GM12878 (cell line): ENCODE measurements at regions not wholly inside any gene's neighbourhood (a gene's known extent, or its start where the extent isn't known, plus 50 kb on each side); places are given as distances from the start of the nearest gene placed in this dataset.

Experiments used
- ESRRA ChIP-seq: IDR thresholded peaks from 2 replicates; pipeline ENCODE4 v1.6.1; 2012; ENCODE audit warnings: mild to moderate bottlenecking, low read length, improper control_type of control experiment
- MYC ChIP-seq: IDR thresholded peaks from 2 replicates; pipeline ENCODE4 v1.6.1; 2011; ENCODE audit warnings: mild to moderate bottlenecking, low read length, moderate library complexity, inconsistent platforms; ENCODE audit not compliant: insufficient read depth, insufficient replicate concordance, insufficient read length, severe bottlenecking
- NFYA ChIP-seq: IDR thresholded peaks from 2 replicates; pipeline ENCODE4 v1.6.1; 2011; ENCODE audit warnings: low read depth, mild to moderate bottlenecking, low read length, improper control_type of control experiment, borderline replicate concordance
- SIX5 ChIP-seq: IDR thresholded peaks from 2 replicates; pipeline ENCODE4 v1.6.1; 2011; ENCODE audit warnings: mild to moderate bottlenecking, low read depth, low read length, moderate library complexity; ENCODE audit not compliant: severe bottlenecking
- SP1 ChIP-seq: IDR thresholded peaks from one replicate; pipeline ENCODE4 v1.6.1; 2011; ENCODE audit warnings: low read depth, low read length
- SREBF1 ChIP-seq: IDR thresholded peaks from 2 replicates; pipeline ENCODE4 v1.6.1; 2012; ENCODE audit warnings: mild to moderate bottlenecking, low read length
- STAT1 ChIP-seq: fragments of 450-650 bp; conservative IDR thresholded peaks from 2 replicates; pipeline ENCODE4 v1.6.1; 2014; ENCODE audit warnings: antibody characterized with exemption, mild to moderate bottlenecking
- ZNF217 ChIP-seq: fragments of 450-650 bp; IDR thresholded peaks from 2 replicates; pipeline ENCODE4 v1.6.1; 2017; ENCODE audit warnings: antibody characterized with exemption, mild to moderate bottlenecking
- ZNF274 ChIP-seq: IDR thresholded peaks from one replicate; pipeline ENCODE4 v1.8.0; 2011; ENCODE audit not compliant: insufficient read length, insufficient read depth
- TF ChIP-seq, protein P1 (sequence below): IDR thresholded peaks from 2 replicates; pipeline ENCODE4 v1.6.1; 2012; ENCODE audit warnings: improper control_type of control experiment, low read depth, low read length; ENCODE audit not compliant: insufficient replicate concordance
- TF ChIP-seq, protein P2 (sequence below): fragments of 450-650 bp; IDR thresholded peaks from 2 replicates; pipeline ENCODE4 v1.6.1; 2016; ENCODE audit warnings: mild to moderate bottlenecking, moderate library complexity, borderline replicate concordance

DNA sequence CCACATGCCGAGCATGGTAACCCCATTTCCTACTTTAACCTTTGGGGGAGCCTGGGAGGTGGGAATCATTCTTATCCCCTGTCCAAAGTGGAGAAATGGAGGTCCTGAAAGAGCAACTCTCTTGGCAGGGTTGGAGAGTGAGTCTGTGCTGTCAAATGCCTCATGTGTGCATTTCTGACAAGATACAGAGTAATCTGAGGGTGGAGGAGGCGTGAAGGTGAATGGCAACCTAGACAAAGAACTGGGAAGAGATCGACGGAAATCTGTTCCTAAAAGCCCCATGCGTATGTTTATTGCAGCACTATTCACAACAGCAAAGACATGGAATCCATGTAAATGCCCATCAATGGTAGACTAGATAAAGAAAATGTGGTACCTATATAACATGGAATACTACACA, 63.8 kb upstream of the USP29 start (continued):
- TF ChIP-seq, protein P1, sequence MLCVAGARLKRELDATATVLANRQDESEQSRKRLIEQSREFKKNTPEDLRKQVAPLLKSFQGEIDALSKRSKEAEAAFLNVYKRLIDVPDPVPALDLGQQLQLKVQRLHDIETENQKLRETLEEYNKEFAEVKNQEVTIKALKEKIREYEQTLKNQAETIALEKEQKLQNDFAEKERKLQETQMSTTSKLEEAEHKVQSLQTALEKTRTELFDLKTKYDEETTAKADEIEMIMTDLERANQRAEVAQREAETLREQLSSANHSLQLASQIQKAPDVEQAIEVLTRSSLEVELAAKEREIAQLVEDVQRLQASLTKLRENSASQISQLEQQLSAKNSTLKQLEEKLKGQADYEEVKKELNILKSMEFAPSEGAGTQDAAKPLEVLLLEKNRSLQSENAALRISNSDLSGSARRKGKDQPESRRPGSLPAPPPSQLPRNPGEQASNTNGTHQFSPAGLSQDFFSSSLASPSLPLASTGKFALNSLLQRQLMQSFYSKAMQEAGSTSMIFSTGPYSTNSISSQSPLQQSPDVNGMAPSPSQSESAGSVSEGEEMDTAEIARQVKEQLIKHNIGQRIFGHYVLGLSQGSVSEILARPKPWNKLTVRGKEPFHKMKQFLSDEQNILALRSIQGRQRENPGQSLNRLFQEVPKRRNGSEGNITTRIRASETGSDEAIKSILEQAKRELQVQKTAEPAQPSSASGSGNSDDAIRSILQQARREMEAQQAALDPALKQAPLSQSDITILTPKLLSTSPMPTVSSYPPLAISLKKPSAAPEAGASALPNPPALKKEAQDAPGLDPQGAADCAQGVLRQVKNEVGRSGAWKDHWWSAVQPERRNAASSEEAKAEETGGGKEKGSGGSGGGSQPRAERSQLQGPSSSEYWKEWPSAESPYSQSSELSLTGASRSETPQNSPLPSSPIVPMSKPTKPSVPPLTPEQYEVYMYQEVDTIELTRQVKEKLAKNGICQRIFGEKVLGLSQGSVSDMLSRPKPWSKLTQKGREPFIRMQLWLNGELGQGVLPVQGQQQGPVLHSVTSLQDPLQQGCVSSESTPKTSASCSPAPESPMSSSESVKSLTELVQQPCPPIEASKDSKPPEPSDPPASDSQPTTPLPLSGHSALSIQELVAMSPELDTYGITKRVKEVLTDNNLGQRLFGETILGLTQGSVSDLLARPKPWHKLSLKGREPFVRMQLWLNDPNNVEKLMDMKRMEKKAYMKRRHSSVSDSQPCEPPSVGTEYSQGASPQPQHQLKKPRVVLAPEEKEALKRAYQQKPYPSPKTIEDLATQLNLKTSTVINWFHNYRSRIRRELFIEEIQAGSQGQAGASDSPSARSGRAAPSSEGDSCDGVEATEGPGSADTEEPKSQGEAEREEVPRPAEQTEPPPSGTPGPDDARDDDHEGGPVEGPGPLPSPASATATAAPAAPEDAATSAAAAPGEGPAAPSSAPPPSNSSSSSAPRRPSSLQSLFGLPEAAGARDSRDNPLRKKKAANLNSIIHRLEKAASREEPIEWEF, result no peak
- no peak for TF ChIP-seq ZNF274
- no peak for TF ChIP-seq ZNF217
- TF ChIP-seq SREBF1, result no peak
- no peak for TF ChIP-seq ESRRA
- TF ChIP-seq NFYA, result no peak
- TF ChIP-seq STAT1, result no peak
- TF ChIP-seq, protein P2, sequence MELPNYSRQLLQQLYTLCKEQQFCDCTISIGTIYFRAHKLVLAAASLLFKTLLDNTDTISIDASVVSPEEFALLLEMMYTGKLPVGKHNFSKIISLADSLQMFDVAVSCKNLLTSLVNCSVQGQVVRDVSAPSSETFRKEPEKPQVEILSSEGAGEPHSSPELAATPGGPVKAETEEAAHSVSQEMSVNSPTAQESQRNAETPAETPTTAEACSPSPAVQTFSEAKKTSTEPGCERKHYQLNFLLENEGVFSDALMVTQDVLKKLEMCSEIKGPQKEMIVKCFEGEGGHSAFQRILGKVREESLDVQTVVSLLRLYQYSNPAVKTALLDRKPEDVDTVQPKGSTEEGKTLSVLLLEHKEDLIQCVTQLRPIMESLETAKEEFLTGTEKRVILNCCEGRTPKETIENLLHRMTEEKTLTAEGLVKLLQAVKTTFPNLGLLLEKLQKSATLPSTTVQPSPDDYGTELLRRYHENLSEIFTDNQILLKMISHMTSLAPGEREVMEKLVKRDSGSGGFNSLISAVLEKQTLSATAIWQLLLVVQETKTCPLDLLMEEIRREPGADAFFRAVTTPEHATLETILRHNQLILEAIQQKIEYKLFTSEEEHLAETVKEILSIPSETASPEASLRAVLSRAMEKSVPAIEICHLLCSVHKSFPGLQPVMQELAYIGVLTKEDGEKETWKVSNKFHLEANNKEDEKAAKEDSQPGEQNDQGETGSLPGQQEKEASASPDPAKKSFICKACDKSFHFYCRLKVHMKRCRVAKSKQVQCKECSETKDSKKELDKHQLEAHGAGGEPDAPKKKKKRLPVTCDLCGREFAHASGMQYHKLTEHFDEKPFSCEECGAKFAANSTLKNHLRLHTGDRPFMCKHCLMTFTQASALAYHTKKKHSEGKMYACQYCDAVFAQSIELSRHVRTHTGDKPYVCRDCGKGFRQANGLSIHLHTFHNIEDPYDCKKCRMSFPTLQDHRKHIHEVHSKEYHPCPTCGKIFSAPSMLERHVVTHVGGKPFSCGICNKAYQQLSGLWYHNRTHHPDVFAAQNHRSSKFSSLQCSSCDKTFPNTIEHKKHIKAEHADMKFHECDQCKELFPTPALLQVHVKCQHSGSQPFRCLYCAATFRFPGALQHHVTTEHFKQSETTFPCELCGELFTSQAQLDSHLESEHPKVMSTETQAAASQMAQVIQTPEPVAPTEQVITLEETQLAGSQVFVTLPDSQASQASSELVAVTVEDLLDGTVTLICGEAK, result no peak
- TF ChIP-seq SIX5, result no peak
- no peak for TF ChIP-seq SP1
- no peak for TF ChIP-seq MYC
